IMR-90 (cell line): ENCODE measurements at regions not wholly inside any gene's neighbourhood (a gene's known extent, or its start where the extent isn't known, plus 50 kb on each side); places are given as distances from the start of the nearest gene placed in this dataset.

Source experiments
- ATAC-seq: fragments of 200-7000 bp; cut with Tn5 transposase; 2 replicates; pipeline ENCODE4 v1.9.1; 2020; ENCODE audit warnings: low read depth, mild to moderate bottlenecking, moderate library complexity
- BruUV-seq: library from RNA; stranded (reverse); fragments of 400-500 nt; replicated peaks from 2 replicates; lab custom pipeline; 2021; lab: Mats Ljungman, UMichigan
- CTCF ChIA-PET: fragments of 300-600 bp; formaldehyde crosslinking; extraction: SDS; loops from one replicate; lab custom pipeline; 2021; ENCODE audit warnings: antibody characterized with exemption; lab: Yijun Ruan, JAX
- POLR2A ChIA-PET: fragments of 300-600 bp; sonication (Branson Sonifier 250); formaldehyde crosslinking; loops from one replicate; lab custom pipeline; 2022; ENCODE audit warnings: antibody characterized with exemption; ENCODE audit not compliant: unreplicated experiment; lab: Charles Lee
- DNase-seq: peaks from one replicate; pipeline ENCODE4 v3.0.0; 2013
- H2AFZ ChIP-seq: replicated peaks from 2 replicates; pipeline ENCODE3; 2013; ENCODE audit warnings: low read length, mild to moderate bottlenecking; ENCODE audit not compliant: poor library complexity
- H2AK5ac ChIP-seq: 2 replicates; pipeline ENCODE4 v1.6.1; 2013; ENCODE audit warnings: low read depth, low read length, inconsistent platforms
- H2AK9ac ChIP-seq: replicated peaks from 2 replicates; pipeline ENCODE3; 2013; ENCODE audit warnings: mild to moderate bottlenecking, low read depth, low read length, moderate library complexity; ENCODE audit not compliant: poor library complexity
- H2BK120ac ChIP-seq: 2 replicates; pipeline ENCODE4 v1.6.1; 2013; ENCODE audit warnings: low read depth, low read length, inconsistent platforms
- H2BK15ac ChIP-seq: 3 replicates; pipeline ENCODE4 v1.6.1; 2013; ENCODE audit warnings: low read depth, low read length, inconsistent platforms
- H2BK20ac ChIP-seq: 2 replicates; pipeline ENCODE4 v1.6.1; 2013; ENCODE audit warnings: low read depth, mild to moderate bottlenecking, inconsistent platforms, low read length, moderate library complexity
- H2BK5ac ChIP-seq: 2 replicates; pipeline ENCODE4 v1.6.1; 2013; ENCODE audit warnings: mild to moderate bottlenecking, low read depth, low read length, inconsistent platforms; ENCODE audit not compliant: poor library complexity, severe bottlenecking
- H3K14ac ChIP-seq: replicated peaks from 2 replicates; pipeline ENCODE4 v1.6.1; 2013; ENCODE audit warnings: low read depth, low read length, inconsistent platforms
- H3K18ac ChIP-seq: 2 replicates; pipeline ENCODE4 v1.6.1; 2013; ENCODE audit warnings: low read depth, low read length, control low read depth
- H3K23ac ChIP-seq: 2 replicates; pipeline ENCODE4 v1.6.1; 2013; ENCODE audit warnings: low read depth, low read length, inconsistent platforms
- H3K27ac ChIP-seq: 2 replicates; pipeline ENCODE4 v1.5.1; 2013; ENCODE audit warnings: mild to moderate bottlenecking, control low read depth, low read length; ENCODE audit not compliant: insufficient read depth
- H3K27me3 ChIP-seq: 2 replicates; pipeline ENCODE4 v1.6.1; 2013; ENCODE audit warnings: low read length; ENCODE audit not compliant: control insufficient read depth, insufficient read depth
- H3K36me3 ChIP-seq: 2 replicates; pipeline ENCODE4 v1.6.1; 2013; ENCODE audit warnings: low read length, mixed read lengths; ENCODE audit not compliant: control insufficient read depth, insufficient read depth
- H3K4ac ChIP-seq: 2 replicates; pipeline ENCODE4 v1.6.1; 2013; ENCODE audit warnings: low read depth, low read length, inconsistent platforms
- H3K4me1 ChIP-seq: 2 replicates; pipeline ENCODE4 v1.6.1; 2013; ENCODE audit warnings: low read length, mixed read lengths; ENCODE audit not compliant: control insufficient read depth, insufficient read depth
- H3K4me2 ChIP-seq: 2 replicates; pipeline ENCODE4 v1.6.1; 2013; ENCODE audit warnings: low read depth, mild to moderate bottlenecking, control low read depth, low read length, moderate library complexity
- H3K4me3 ChIP-seq: 2 replicates; pipeline ENCODE4 v1.5.1; 2013; ENCODE audit warnings: low read depth, mild to moderate bottlenecking, control low read depth, low read length, moderate library complexity; ENCODE audit not compliant: insufficient read depth
- H3K56ac ChIP-seq: 2 replicates; pipeline ENCODE4 v1.6.1; 2013; ENCODE audit warnings: low read length, inconsistent platforms; ENCODE audit not compliant: insufficient read depth; ENCODE audit errors: extremely low read depth
- H3K79me1 ChIP-seq, 2 experiments: 2 replicates each; pipeline ENCODE4 v1.6.1; 2013; ENCODE audit warnings: low read length in 2 of 2, inconsistent platforms in 1 of 2, low read depth in 1 of 2
- H3K9ac ChIP-seq: 2 replicates; pipeline ENCODE4 v1.6.1; 2013; ENCODE audit warnings: low read depth, low read length, control low read depth
- H3K9me1 ChIP-seq: 2 replicates; pipeline ENCODE4 v1.6.1; 2013; ENCODE audit warnings: low read length, inconsistent platforms; ENCODE audit not compliant: insufficient read depth
- H3K9me3 ChIP-seq: 2 replicates; pipeline ENCODE4 v1.6.1; 2013; ENCODE audit warnings: low read length; ENCODE audit not compliant: control insufficient read depth, insufficient read depth
- H4K20me1 ChIP-seq: 2 replicates; pipeline ENCODE4 v1.6.1; 2013; ENCODE audit warnings: low read length, inconsistent platforms; ENCODE audit not compliant: insufficient read depth
- H4K5ac ChIP-seq: 2 replicates; pipeline ENCODE4 v1.6.1; 2013; ENCODE audit warnings: mild to moderate bottlenecking, low read depth, low read length, control low read depth
- H4K8ac ChIP-seq, 2 experiments: 2 replicates each; pipeline ENCODE4 v1.6.1; 2013; ENCODE audit warnings: low read depth in 2 of 2, low read length in 2 of 2, control low read depth in 1 of 2, inconsistent platforms in 1 of 2
- H4K91ac ChIP-seq: 2 replicates; pipeline ENCODE4 v1.6.1; 2013; ENCODE audit warnings: low read depth, low read length, inconsistent platforms; ENCODE audit not compliant: insufficient read depth
- BHLHE40 ChIP-seq: fragments of 150-350 bp; IDR thresholded peaks from 2 replicates; pipeline ENCODE4 v1.6.1; 2016; ENCODE audit warnings: mild to moderate bottlenecking, low read depth, low read length
- CEBPB ChIP-seq: IDR thresholded peaks from 2 replicates; pipeline ENCODE4 v1.6.1; 2012; ENCODE audit warnings: low read depth, low read length, improper control_type of control experiment
- CHD1 ChIP-seq: IDR thresholded peaks from 2 replicates; pipeline ENCODE4 v1.6.1; 2012; ENCODE audit warnings: low read depth, low read length, improper control_type of control experiment
- FOS ChIP-seq: fragments of 150-350 bp; IDR thresholded peaks from 2 replicates; pipeline ENCODE4 v1.6.1; 2016; ENCODE audit warnings: low read depth, low read length
- MAFK ChIP-seq: IDR thresholded peaks from 2 replicates; pipeline ENCODE4 v1.6.1; 2012; ENCODE audit warnings: low read depth, low read length, improper control_type of control experiment
- MAZ ChIP-seq: IDR thresholded peaks from 2 replicates; pipeline ENCODE4 v1.6.1; 2012; ENCODE audit warnings: low read depth, mild to moderate bottlenecking, low read length, improper control_type of control experiment, moderate library complexity, borderline replicate concordance
- MXI1 ChIP-seq: IDR thresholded peaks from 2 replicates; pipeline ENCODE4 v1.6.1; 2012; ENCODE audit warnings: low read depth, mild to moderate bottlenecking, low read length, moderate library complexity, borderline replicate concordance
- NFE2L2 ChIP-seq: fragments of 150-350 bp; IDR thresholded peaks from 2 replicates; pipeline ENCODE4 v1.6.1; 2016; ENCODE audit warnings: low read depth, mild to moderate bottlenecking, low read length
- POLR2A ChIP-seq: IDR thresholded peaks from 2 replicates; pipeline ENCODE4 v1.6.1; 2012; ENCODE audit warnings: mild to moderate bottlenecking, low read depth, low read length
- RAD21 ChIP-seq: IDR thresholded peaks from 2 replicates; pipeline ENCODE4 v1.6.1; 2012; ENCODE audit warnings: low read length, improper control_type of control experiment
- RCOR1 ChIP-seq: IDR thresholded peaks from 2 replicates; pipeline ENCODE4 v1.6.1; 2012; ENCODE audit warnings: mild to moderate bottlenecking, low read length, improper control_type of control experiment; ENCODE audit not compliant: insufficient replicate concordance
- RFX5 ChIP-seq: IDR thresholded peaks from 2 replicates; pipeline ENCODE4 v1.8.0; 2012; ENCODE audit warnings: low read depth, mild to moderate bottlenecking, low read length, moderate library complexity
- SMC3 ChIP-seq: fragments of 150-350 bp; IDR thresholded peaks from 2 replicates; pipeline ENCODE4 v1.6.1; 2016; ENCODE audit warnings: low read depth, mild to moderate bottlenecking, antibody characterized with exemption, low read length, moderate library complexity
- WGBS, 2 experiments: methylation state at CpG; one replicate each; pipeline versions ENCODE4 v1.1.5 to v1.1.7; 2013; ENCODE audit warnings: missing lambda C conversion rate in 2 of 2; ENCODE audit not compliant: insufficient read length in 1 of 2; ENCODE audit errors: extremely low coverage in 2 of 2; 5-methylcytosine and 5-hydroxymethylcytosine counted together
- dilution Hi-C: fragments of 300-500 bp; cut with HindIII; formaldehyde crosslinking; loops from one replicate; pipeline ENCODE4 v1.14.3; 2018; ENCODE audit warnings: low sequenced_read_pairs; ENCODE audit not compliant: unreplicated experiment
- in situ Hi-C: fragments of 300-500 bp; cut with MboI; formaldehyde crosslinking; loops from 3 replicates; pipeline ENCODE4 v1.14.3; 2019; ENCODE audit warnings: low sequenced_read_pairs, inconsistent platforms, mixed read lengths
- intact Hi-C: fragments of 100-400 bp; cut with micrococcal nuclease; formaldehyde crosslinking; loops from 2 replicates; pipeline ENCODE4 v1.10.0; 2022
- TF ChIP-seq, protein P1 (sequence below): fragments of 150-350 bp; IDR thresholded peaks from 2 replicates; pipeline ENCODE4 v1.6.1; 2016; ENCODE audit warnings: low read depth, mild to moderate bottlenecking, low read length, moderate library complexity, borderline replicate concordance
- TF ChIP-seq, protein P2 (sequence below): fragments of 150-350 bp; IDR thresholded peaks from 2 replicates; pipeline ENCODE4 v1.6.1; 2017; ENCODE audit warnings: mild to moderate bottlenecking, antibody characterized with exemption, low read length, low read depth
- TF ChIP-seq, protein P3 (sequence below): conservative IDR thresholded peaks from 2 replicates; pipeline ENCODE4 v1.5.1; 2012; ENCODE audit warnings: mild to moderate bottlenecking, low read depth, low read length, improper control_type of control experiment

DNA sequence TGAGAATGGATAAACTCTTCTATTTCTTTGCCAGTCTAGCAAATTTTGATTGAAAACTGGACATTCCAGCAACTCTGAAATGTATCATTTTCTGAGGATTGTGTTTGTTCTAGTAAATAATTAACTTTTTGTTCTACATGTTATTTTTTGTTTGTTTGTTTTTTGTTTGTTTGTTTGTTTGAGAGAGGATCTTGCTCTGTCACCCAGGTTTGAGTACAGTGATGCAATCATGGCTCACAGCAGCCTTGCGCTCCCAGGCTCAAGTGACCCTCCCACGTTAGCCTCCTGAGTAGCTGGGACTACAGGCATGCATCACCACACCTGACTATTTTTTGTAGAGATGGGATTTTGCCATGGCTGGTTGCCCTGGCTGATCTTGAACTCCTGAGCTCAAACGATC, 65.2 kb upstream of the BARD1 start:
- Histone ChIP-seq H3K4me3 (no peak overlapping the region), H3K27me3 (no peaks in the 10 kb centered on the region), H3K36me3 (no peaks in the 10 kb centered on the region), H2BK5ac (no peak overlapping the region), H3K79me1 (no peaks in the 10 kb centered on the region), H4K91ac (no peak overlapping the region), H3K4ac (no peak overlapping the region), H2BK15ac (no peak overlapping the region), H3K56ac (no peak overlapping the region), H4K5ac (no peak overlapping the region), H2AK9ac (no peak overlapping the region), H3K18ac (no peak overlapping the region), H4K8ac (no peak overlapping the region), H3K9ac (no peak overlapping the region), H3K27ac (no peak overlapping the region), H3K9me1 (no peaks in the 10 kb centered on the region), H3K4me2 (no peak overlapping the region), H2BK120ac (no peak overlapping the region), H2AFZ (no peak overlapping the region), H2BK20ac (no peak overlapping the region), H3K14ac (no peak overlapping the region), H4K20me1 (no peaks in the 10 kb centered on the region), H2AK5ac (no peak overlapping the region), H3K23ac (no peak overlapping the region), H3K9me3 (no peaks in the 10 kb centered on the region), H3K4me1 (no peaks in the 10 kb centered on the region)
- ChIA-PET CTCF (no interaction called here), POLR2A (no interaction called here)
- DNase-seq: no peak
- intact Hi-C loops: no loop called here
- BruUV-seq: no TSS peak
- TF ChIP-seq FOS (no peak), SMC3 (no peak), RCOR1 (no peak), MXI1 (no peak), POLR2A (no peak), BHLHE40 (no peak), RFX5 (no peak), RAD21 (no peak), NFE2L2 (no peak), MAZ (no peak), CEBPB (no peak), CHD1 (no peak), MAFK (no peak)
- TF ChIP-seq, protein P1, sequence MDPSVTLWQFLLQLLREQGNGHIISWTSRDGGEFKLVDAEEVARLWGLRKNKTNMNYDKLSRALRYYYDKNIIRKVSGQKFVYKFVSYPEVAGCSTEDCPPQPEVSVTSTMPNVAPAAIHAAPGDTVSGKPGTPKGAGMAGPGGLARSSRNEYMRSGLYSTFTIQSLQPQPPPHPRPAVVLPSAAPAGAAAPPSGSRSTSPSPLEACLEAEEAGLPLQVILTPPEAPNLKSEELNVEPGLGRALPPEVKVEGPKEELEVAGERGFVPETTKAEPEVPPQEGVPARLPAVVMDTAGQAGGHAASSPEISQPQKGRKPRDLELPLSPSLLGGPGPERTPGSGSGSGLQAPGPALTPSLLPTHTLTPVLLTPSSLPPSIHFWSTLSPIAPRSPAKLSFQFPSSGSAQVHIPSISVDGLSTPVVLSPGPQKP: no peak
- TF ChIP-seq, protein P2, sequence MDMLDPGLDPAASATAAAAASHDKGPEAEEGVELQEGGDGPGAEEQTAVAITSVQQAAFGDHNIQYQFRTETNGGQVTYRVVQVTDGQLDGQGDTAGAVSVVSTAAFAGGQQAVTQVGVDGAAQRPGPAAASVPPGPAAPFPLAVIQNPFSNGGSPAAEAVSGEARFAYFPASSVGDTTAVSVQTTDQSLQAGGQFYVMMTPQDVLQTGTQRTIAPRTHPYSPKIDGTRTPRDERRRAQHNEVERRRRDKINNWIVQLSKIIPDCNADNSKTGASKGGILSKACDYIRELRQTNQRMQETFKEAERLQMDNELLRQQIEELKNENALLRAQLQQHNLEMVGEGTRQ: no peak
- TF ChIP-seq, protein P3, sequence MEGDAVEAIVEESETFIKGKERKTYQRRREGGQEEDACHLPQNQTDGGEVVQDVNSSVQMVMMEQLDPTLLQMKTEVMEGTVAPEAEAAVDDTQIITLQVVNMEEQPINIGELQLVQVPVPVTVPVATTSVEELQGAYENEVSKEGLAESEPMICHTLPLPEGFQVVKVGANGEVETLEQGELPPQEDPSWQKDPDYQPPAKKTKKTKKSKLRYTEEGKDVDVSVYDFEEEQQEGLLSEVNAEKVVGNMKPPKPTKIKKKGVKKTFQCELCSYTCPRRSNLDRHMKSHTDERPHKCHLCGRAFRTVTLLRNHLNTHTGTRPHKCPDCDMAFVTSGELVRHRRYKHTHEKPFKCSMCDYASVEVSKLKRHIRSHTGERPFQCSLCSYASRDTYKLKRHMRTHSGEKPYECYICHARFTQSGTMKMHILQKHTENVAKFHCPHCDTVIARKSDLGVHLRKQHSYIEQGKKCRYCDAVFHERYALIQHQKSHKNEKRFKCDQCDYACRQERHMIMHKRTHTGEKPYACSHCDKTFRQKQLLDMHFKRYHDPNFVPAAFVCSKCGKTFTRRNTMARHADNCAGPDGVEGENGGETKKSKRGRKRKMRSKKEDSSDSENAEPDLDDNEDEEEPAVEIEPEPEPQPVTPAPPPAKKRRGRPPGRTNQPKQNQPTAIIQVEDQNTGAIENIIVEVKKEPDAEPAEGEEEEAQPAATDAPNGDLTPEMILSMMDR: no peak
- WGBS, 2 experiments: no CpG with 5 or more reads among the region's 3 CpGs
- dilution Hi-C loops: no loop called here
- no peak for ATAC-seq
- in situ Hi-C loops: no loop called here
